ENCODE measurements at regions not wholly inside any gene's neighbourhood (a gene's known extent, or its start where the extent isn't known, plus 50 kb on each side); places are given as distances from the start of the nearest gene placed in this dataset.

- H3K27me3 ChIP-seq (ENCODE audit: control insufficient read depth, insufficient read depth, low read length, poor library complexity, severe bottlenecking): peaks cover 13% of the 10 kb centered on the region
- H3K27me3 Mint-ChIP-seq (ENCODE audit: insufficient read depth): peaks cover 3% of the 10 kb centered on the region
- H3K4me3 ChIP-seq (ENCODE audit: low read length): no peak overlapping the region
- H3K9me3 ChIP-seq (ENCODE audit: control insufficient read depth, low read length): no peaks in the 10 kb centered on the region
- no peak overlapping the region for H3K4me3 Mint-ChIP-seq
- TF ChIP-seq CTCF (conservative IDR thresholded peaks at IDR 0.05): no peak
- no peak overlapping the region for H3K27ac Mint-ChIP-seq
- no peaks in the 10 kb centered on the region for H3K9me3 Mint-ChIP-seq
- 89 to 100% methylated on average over 1 to 2 of the region's 2 CpGs for WGBS, 2 experiments (ENCODE audit: insufficient coverage in 1 of 2, insufficient read length in 1 of 2)
- H3K36me3 Mint-ChIP-seq (ENCODE audit: low read depth): no peaks in the 10 kb centered on the region
- DNase-seq: no peak
- H3K4me1 ChIP-seq (ENCODE audit: control insufficient read depth, insufficient read depth, low read length): peaks cover 14% of the 10 kb centered on the region
- no peak overlapping the region for H3K27ac ChIP-seq (ENCODE audit: low read depth, low read length)
- H3K9ac ChIP-seq (ENCODE audit: extremely low read depth, low read length, poor library complexity, severe bottlenecking): no peak overlapping the region
- H3K36me3 ChIP-seq (ENCODE audit: control insufficient read depth, insufficient read depth, low read length): no peaks in the 10 kb centered on the region
- peaks cover 47% of the 10 kb centered on the region for H3K4me1 Mint-ChIP-seq
Observed at GRCh38 chr19:31135841-31136240, 213.4 kb downstream of the TSHZ3 start.

- peaks cover 22% of the 10 kb centered on the region for H3K4me1 Mint-ChIP-seq
- H3K4me3 ChIP-seq (ENCODE audit: low read length): peak overlapping the region; percentile 58
- no peak for TF ChIP-seq CTCF (conservative IDR thresholded peaks at IDR 0.05)
- no peak overlapping the region for H3K27ac Mint-ChIP-seq
- no peaks in the 10 kb centered on the region for H3K9me3 Mint-ChIP-seq
- 73 to 100% methylated on average over 2 of the region's 2 CpGs for WGBS, 2 experiments (ENCODE audit: insufficient coverage in 1 of 2, insufficient read length in 1 of 2)
- no peak for DNase-seq
- H3K27ac ChIP-seq (ENCODE audit: low read depth, low read length): no peak overlapping the region
- H3K36me3 ChIP-seq (ENCODE audit: control insufficient read depth, insufficient read depth, low read length): no peaks in the 10 kb centered on the region
- peaks cover 1% of the 10 kb centered on the region for H3K36me3 Mint-ChIP-seq (ENCODE audit: low read depth)
- H3K27me3 Mint-ChIP-seq (ENCODE audit: insufficient read depth): peaks cover 18% of the 10 kb centered on the region
- H3K4me3 Mint-ChIP-seq: no peak overlapping the region
- peaks cover 13% of the 10 kb centered on the region for H3K27me3 ChIP-seq (ENCODE audit: control insufficient read depth, insufficient read depth, low read length, poor library complexity, severe bottlenecking)
- H3K4me1 ChIP-seq (ENCODE audit: control insufficient read depth, insufficient read depth, low read length): peaks cover 7% of the 10 kb centered on the region
- H3K9me3 ChIP-seq (ENCODE audit: control insufficient read depth, low read length): no peaks in the 10 kb centered on the region
- H3K9ac ChIP-seq (ENCODE audit: extremely low read depth, low read length, poor library complexity, severe bottlenecking): no peak overlapping the region
Observed at GRCh38 chr19:31132753-31133110, 216.5 kb downstream of the TSHZ3 start.

- 90 to 93% methylated on average over 7 to 9 of the region's 9 CpGs for WGBS, 2 experiments (ENCODE audit: insufficient coverage in 1 of 2, insufficient read length in 1 of 2)
- no peaks in the 10 kb centered on the region for H3K9me3 ChIP-seq (ENCODE audit: control insufficient read depth, low read length)
- no peaks in the 10 kb centered on the region for H3K4me1 ChIP-seq (ENCODE audit: control insufficient read depth, insufficient read depth, low read length)
- no peak overlapping the region for H3K27ac Mint-ChIP-seq
- H3K27me3 ChIP-seq (ENCODE audit: control insufficient read depth, insufficient read depth, low read length, poor library complexity, severe bottlenecking): peaks cover under 1% of the 10 kb centered on the region
- peaks cover 1% of the 10 kb centered on the region for H3K36me3 Mint-ChIP-seq (ENCODE audit: low read depth)
- H3K4me3 Mint-ChIP-seq: no peak overlapping the region
- H3K4me1 Mint-ChIP-seq: peaks cover 10% of the 10 kb centered on the region
- H3K27me3 Mint-ChIP-seq (ENCODE audit: insufficient read depth): peaks cover 17% of the 10 kb centered on the region
- no peaks in the 10 kb centered on the region for H3K9me3 Mint-ChIP-seq
- no peak for TF ChIP-seq CTCF (conservative IDR thresholded peaks at IDR 0.05)
- no peak for DNase-seq
- no peak overlapping the region for H3K9ac ChIP-seq (ENCODE audit: extremely low read depth, low read length, poor library complexity, severe bottlenecking)
- H3K4me3 ChIP-seq (ENCODE audit: low read length): no peak overlapping the region
- H3K27ac ChIP-seq (ENCODE audit: low read depth, low read length): no peak overlapping the region
- no peaks in the 10 kb centered on the region for H3K36me3 ChIP-seq (ENCODE audit: control insufficient read depth, insufficient read depth, low read length)
Observed at GRCh38 chr19:31128291-31128690, 220.9 kb downstream of the TSHZ3 start.

Data from endodermal cell (in vitro differentiated cells).